PC-3 (cell line): ENCODE measurements at regions not wholly inside any gene's neighbourhood (a gene's known extent, or its start where the extent isn't known, plus 50 kb on each side); places are given as distances from the start of the nearest gene placed in this dataset.

Experiments
- CTCF ChIP-seq: fragments of 300-600 bp; sonication (generic); conservative IDR thresholded peaks from 2 replicates; pipeline ENCODE4 v1.5.1; 2017; ENCODE audit warnings: antibody characterized with exemption, low read depth, mild to moderate bottlenecking, low read length
- EZH2 ChIP-seq: fragments of 300-600 bp; sonication (generic); IDR thresholded peaks from one replicate; pipeline ENCODE4 v1.6.1; 2017; ENCODE audit warnings: antibody characterized with exemption, mild to moderate bottlenecking, low read length; ENCODE audit not compliant: unreplicated experiment

- TF ChIP-seq CTCF (no peak), EZH2 (no peak)
These were observed 1076.1 kb downstream of the AGBL1 start for GRCh38 chr15:87155771-87156170.
